Activated T-cell treated with anti-CD3 and anti-CD28 coated beads, Interleukin-2, amount 50 U/mL, for 24 hours (primary cell): ENCODE measurements at regions not wholly inside any gene's neighbourhood (a gene's known extent, or its start where the extent isn't known, plus 50 kb on each side); places are given as distances from the start of the nearest gene placed in this dataset.

Experiments
- DNase-seq: peaks from one replicate; pipeline ENCODE4 v3.0.0-alpha.2; 2020
- H3K27ac Mint-ChIP-seq: 2 replicates; pipeline ENCODE4 v1.8.0; 2020; ENCODE audit warnings: mild to moderate bottlenecking, mixed read lengths
- H3K27me3 Mint-ChIP-seq: 2 replicates; pipeline ENCODE4 v1.8.0; 2020; ENCODE audit warnings: mixed read lengths
- H3K36me3 Mint-ChIP-seq: 2 replicates; pipeline ENCODE4 v1.8.0; 2020; ENCODE audit warnings: low read depth, mixed read lengths
- H3K4me1 Mint-ChIP-seq: 2 replicates; pipeline ENCODE4 v1.8.0; 2020; ENCODE audit warnings: low read depth, mixed read lengths
- H3K4me3 Mint-ChIP-seq: 2 replicates; pipeline ENCODE4 v1.8.0; 2020; ENCODE audit warnings: mild to moderate bottlenecking, moderate library complexity, mixed read lengths
- H3K9me3 Mint-ChIP-seq: 2 replicates; pipeline ENCODE4 v1.8.0; 2020; ENCODE audit warnings: mixed read lengths

DNA sequence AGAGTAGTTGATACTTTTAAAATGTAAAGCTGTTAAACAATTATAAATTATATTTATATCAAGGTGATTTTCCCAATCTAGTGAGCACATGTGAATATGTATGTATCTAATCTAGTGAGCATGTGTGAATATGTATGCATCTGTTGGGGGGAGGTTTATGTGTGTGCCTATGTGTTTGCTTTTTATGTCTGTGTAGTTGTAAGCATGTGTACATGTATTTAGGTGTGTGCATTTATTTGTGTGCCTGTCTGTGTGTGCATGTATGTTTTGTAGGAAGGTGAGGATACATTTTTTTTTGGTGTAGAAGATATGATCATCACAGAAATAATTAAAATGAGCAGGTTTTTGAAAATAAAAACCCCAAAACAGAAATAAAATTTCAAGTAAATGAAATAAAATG is 318.9 kb upstream of the CHRM3 start:
- H3K9me3 Mint-ChIP-seq = peaks cover 2% of the 10 kb centered on the region
- H3K4me1 Mint-ChIP-seq = no peaks in the 10 kb centered on the region
- no peaks in the 10 kb centered on the region for H3K27me3 Mint-ChIP-seq
- H3K36me3 Mint-ChIP-seq = no peaks in the 10 kb centered on the region
- no peak overlapping the region for H3K4me3 Mint-ChIP-seq
- no peak overlapping the region for H3K27ac Mint-ChIP-seq
- DNase-seq = no peak

DNA sequence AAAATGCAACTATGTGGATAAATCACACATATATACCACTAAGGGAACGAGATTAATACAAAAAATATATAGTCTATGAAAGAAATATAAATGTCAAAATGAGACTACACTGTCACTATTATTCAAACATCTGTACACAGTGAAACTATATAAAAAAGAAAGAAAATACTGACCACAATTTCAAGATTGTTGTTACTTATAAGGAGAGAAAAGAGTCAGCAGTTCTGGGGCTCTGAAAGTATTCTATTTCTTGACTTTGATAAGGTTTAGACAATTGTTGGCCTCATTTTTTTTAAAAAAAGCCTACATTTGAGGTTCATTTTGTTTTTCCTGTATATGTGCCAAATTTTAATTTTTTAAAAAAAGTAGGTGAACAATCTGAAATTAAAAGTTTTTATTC is 319.3 kb upstream of the CHRM3 start:
- no peaks in the 10 kb centered on the region for H3K4me1 Mint-ChIP-seq
- no peak overlapping the region for H3K27ac Mint-ChIP-seq
- no peak overlapping the region for H3K4me3 Mint-ChIP-seq
- H3K36me3 Mint-ChIP-seq = no peaks in the 10 kb centered on the region
- no peak for DNase-seq
- peaks cover 2% of the 10 kb centered on the region for H3K9me3 Mint-ChIP-seq
- no peaks in the 10 kb centered on the region for H3K27me3 Mint-ChIP-seq

DNA sequence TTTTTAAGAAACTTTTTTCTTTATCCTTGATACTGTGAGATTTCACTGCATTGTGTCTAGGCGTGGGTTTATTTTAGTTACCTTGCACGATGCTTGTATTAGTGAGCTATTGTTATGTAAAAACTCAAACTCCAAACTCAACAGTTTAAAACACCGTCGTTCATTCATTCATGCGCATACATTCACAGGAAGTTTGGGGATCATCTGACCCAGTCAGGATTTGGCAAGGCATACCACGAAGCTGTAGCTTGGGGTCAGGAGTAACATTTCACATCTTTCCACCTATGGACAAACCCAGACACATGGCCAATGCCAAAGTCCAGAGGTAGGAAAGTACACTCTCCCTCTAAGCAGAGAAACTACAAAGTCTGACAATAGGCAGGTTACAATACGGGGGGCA is 324.6 kb upstream of the CHRM3 start:
- no peak overlapping the region for H3K4me3 Mint-ChIP-seq
- DNase-seq = no peak
- H3K4me1 Mint-ChIP-seq = no peaks in the 10 kb centered on the region
- H3K9me3 Mint-ChIP-seq = peaks cover 2% of the 10 kb centered on the region
- H3K36me3 Mint-ChIP-seq = no peaks in the 10 kb centered on the region
- H3K27me3 Mint-ChIP-seq = no peaks in the 10 kb centered on the region
- H3K27ac Mint-ChIP-seq = no peak overlapping the region

DNA sequence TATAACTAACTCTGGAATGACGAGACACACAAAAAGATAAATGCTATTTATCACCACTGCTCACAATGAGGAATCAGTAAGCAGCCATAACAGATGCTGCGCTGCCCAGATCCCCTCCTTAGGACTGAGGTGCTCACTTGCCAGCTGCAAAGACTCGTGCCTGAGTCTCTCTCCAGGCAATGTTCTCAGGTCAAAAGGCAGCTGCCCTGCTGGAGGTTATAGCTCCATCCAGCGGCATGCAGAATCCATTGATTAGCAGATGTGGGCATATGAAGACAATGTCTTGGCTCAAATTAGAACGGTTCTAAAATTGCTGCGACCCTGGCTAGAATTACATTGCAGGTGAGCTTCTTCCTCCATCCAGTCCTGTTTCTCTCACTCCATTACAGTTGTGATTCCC is 328.2 kb upstream of the CHRM3 start:
- H3K4me3 Mint-ChIP-seq = no peak overlapping the region
- H3K36me3 Mint-ChIP-seq = no peaks in the 10 kb centered on the region
- no peaks in the 10 kb centered on the region for H3K27me3 Mint-ChIP-seq
- no peak for DNase-seq
- peaks cover 5% of the 10 kb centered on the region for H3K9me3 Mint-ChIP-seq
- H3K4me1 Mint-ChIP-seq = no peaks in the 10 kb centered on the region
- no peak overlapping the region for H3K27ac Mint-ChIP-seq

DNA sequence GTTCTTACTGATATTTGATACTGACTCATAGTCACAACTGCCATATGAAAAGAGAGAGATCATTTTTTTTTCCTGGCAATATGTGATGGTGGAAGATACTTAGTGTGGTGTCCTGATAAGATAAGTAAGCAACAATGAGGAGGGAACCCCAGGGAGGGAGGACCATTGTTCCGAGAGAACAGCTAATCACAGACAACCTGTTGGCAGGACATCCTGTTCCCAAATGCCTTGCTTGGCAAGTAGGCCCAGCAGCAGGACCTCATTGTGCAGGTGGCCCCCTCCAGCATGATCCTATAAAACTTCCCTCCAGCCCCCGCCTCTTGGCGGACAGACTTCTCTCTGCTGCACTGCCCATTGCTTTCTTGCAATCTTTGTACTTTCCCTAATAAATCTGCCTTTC is 329.4 kb upstream of the CHRM3 start:
- Mint-ChIP-seq H3K27me3 (no peaks in the 10 kb centered on the region), H3K9me3 (peaks cover 5% of the 10 kb centered on the region), H3K4me3 (no peak overlapping the region), H3K36me3 (no peaks in the 10 kb centered on the region), H3K27ac (no peak overlapping the region), H3K4me1 (no peaks in the 10 kb centered on the region)
- DNase-seq = no peak

DNA sequence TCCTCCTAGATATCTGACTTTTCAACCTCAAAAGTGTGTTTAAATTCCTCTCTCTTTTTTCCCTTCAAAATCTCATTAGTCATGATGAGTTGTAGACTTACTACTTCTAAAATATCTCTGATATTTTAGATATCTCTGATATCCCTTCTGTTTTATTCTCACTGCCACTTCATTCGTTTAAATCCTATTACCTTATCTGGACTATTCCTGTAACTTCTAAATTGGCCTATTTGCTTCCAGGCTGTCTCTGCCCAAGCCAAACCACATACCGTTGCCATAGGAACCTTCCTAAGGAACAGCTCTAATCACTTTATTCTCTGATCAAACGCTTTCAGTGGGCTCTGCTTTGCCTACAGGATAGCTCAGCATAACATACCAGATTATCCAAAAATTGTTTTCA is 333.1 kb upstream of the CHRM3 start:
- no peak overlapping the region for H3K27ac Mint-ChIP-seq
- H3K4me1 Mint-ChIP-seq = no peaks in the 10 kb centered on the region
- no peaks in the 10 kb centered on the region for H3K27me3 Mint-ChIP-seq
- peaks cover 3% of the 10 kb centered on the region for H3K9me3 Mint-ChIP-seq
- no peak for DNase-seq
- H3K36me3 Mint-ChIP-seq = no peaks in the 10 kb centered on the region
- no peak overlapping the region for H3K4me3 Mint-ChIP-seq

DNA sequence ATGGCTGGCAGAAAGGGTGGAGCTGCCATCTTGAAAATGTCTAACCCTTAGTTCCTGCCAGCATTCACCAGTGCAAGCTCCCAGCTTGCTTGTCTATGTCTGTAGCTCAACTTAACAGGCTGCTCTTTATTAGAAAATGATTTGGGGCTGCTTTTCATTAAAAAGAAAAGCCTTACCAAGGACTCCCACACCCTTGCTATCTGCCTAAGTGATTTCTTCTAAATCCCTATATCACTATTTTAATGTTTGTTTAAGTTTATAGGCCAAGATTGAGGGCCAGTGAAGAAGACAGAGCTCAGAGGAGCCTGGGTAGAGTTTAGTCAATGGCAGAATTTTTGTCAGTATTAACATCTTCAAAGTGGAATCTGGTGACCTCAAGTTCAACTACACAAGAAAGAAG is 336.8 kb upstream of the CHRM3 start:
- Mint-ChIP-seq H3K27me3 (no peaks in the 10 kb centered on the region), H3K4me1 (no peaks in the 10 kb centered on the region), H3K36me3 (no peaks in the 10 kb centered on the region), H3K9me3 (peaks cover 3% of the 10 kb centered on the region), H3K27ac (no peak overlapping the region), H3K4me3 (no peak overlapping the region)
- no peak for DNase-seq

DNA sequence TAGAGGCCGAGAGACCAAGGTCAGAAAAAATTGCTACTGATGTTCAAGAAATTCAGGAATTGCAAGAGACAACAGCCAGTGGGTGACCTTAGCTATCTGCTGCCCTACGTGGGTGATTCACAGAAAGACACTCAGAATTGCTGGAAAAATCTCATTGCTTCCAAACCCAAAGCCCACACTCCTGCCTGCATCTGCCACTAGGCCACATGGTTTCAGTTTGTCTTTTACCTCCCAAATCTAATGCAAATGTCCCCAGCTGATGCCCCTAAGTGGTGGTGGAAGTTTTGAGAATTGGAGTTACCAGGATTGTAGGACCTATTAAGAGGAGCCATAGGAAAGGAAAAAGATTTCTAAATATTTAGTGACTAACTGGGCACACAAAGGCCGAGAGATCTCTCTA is 341.5 kb upstream of the CHRM3 start:
- H3K36me3 Mint-ChIP-seq = no peaks in the 10 kb centered on the region
- H3K27me3 Mint-ChIP-seq = no peaks in the 10 kb centered on the region
- no peak overlapping the region for H3K27ac Mint-ChIP-seq
- no peak overlapping the region for H3K4me3 Mint-ChIP-seq
- peaks cover 3% of the 10 kb centered on the region for H3K9me3 Mint-ChIP-seq
- no peak for DNase-seq
- no peaks in the 10 kb centered on the region for H3K4me1 Mint-ChIP-seq

DNA sequence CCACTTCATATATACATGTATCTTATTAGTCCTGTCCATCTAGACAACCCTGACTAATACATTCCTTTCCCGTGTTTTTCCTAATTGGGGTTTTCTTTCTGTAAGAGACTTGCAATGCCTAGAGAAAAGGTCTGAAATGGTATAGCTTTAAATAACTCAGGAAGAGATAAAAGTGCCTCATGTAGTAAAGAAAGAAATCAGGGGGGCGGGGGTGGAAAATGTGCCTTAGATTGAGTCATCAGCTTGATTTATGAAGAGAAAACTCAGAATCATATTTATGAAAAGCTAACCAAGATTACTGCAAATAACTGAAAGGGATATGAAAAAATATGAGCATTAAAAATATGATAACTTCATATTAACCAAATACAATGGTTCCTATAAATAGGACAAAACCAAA is 345.8 kb upstream of the CHRM3 start:
- DNase-seq = no peak
- Mint-ChIP-seq H3K4me1 (no peaks in the 10 kb centered on the region), H3K9me3 (peaks cover 6% of the 10 kb centered on the region), H3K27ac (no peak overlapping the region), H3K36me3 (no peaks in the 10 kb centered on the region), H3K4me3 (no peak overlapping the region), H3K27me3 (no peaks in the 10 kb centered on the region)

DNA sequence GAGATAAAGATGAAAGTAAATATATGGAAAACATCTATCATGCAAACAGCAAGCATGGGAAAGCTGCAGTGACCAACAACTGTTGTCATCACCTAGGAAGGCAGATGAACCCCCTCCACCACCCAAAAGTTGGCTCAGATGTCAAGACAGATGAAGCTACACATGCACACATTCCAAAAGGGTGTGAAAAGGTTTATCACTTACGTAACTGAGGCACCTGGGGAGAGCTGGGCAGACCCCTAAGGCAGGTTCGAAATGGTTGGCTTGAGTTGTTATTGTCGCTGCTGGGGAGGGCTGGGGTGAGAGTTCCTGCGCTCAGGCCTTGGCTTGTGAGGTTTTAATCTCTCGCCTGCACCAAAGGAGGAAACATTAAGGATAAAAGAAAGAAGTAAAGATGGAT is 355.1 kb upstream of the CHRM3 start:
- H3K4me1 Mint-ChIP-seq = no peaks in the 10 kb centered on the region
- H3K27ac Mint-ChIP-seq = no peak overlapping the region
- peaks cover 11% of the 10 kb centered on the region for H3K9me3 Mint-ChIP-seq
- H3K36me3 Mint-ChIP-seq = no peaks in the 10 kb centered on the region
- no peak for DNase-seq
- H3K4me3 Mint-ChIP-seq = no peak overlapping the region
- H3K27me3 Mint-ChIP-seq = no peaks in the 10 kb centered on the region

DNA sequence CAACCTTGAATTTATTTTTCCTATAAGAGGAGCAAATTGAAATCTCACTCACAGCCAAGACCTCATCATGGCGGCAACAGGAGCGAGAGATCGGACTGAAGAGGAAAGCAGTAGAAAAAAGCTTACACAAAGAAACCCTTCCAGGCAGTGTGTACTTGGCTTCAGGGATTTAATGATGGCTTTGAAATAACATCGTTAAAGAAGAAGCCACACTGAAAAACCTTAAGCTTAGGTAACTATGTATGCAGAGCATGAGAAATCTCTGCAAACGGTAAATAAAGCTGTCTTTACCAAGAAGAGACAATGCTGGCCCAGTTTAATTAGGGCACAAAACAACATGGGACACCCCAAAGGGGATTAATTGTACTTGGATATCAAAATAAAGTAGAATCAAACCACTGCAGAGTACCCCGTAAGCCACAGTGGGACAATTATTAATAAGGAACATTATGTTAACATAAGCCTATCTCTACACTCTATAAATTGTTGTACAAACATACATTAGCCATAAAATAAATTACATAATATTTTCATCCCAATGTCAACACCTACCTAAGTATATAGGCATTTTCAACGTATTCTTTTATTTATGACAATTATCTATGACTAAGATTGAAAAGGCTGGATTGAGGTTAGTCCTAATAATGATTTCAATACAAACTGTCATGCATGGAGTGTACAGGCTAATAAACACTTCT is 360.2 kb upstream of the CHRM3 start:
- H3K27me3 Mint-ChIP-seq = no peaks in the 10 kb centered on the region
- peaks cover 4% of the 10 kb centered on the region for H3K9me3 Mint-ChIP-seq
- no peak overlapping the region for H3K27ac Mint-ChIP-seq
- no peak overlapping the region for H3K4me3 Mint-ChIP-seq
- DNase-seq = no peak
- no peaks in the 10 kb centered on the region for H3K4me1 Mint-ChIP-seq
- no peaks in the 10 kb centered on the region for H3K36me3 Mint-ChIP-seq

DNA sequence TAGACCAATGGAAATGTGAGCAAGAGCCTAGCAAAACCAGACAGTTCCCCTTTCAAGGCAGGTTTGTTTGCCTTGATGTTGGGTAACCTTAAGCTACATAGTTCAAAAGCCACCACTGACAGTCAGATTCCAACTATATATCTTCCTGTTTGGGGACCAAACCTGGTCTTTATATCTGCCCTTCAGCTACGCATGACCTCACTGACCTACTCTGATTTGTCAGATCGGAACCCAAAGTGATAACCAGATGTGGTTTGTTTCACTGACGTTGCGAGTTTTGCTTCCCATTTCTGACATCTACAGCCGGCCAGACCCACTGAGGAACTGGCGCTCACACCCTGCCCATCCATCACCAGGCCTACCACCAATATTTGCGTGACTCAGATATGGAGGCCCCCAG is 361.1 kb upstream of the CHRM3 start:
- H3K27ac Mint-ChIP-seq = no peak overlapping the region
- no peaks in the 10 kb centered on the region for H3K4me1 Mint-ChIP-seq
- DNase-seq = no peak
- H3K9me3 Mint-ChIP-seq = peaks cover 4% of the 10 kb centered on the region
- H3K27me3 Mint-ChIP-seq = no peaks in the 10 kb centered on the region
- no peaks in the 10 kb centered on the region for H3K36me3 Mint-ChIP-seq
- no peak overlapping the region for H3K4me3 Mint-ChIP-seq

DNA sequence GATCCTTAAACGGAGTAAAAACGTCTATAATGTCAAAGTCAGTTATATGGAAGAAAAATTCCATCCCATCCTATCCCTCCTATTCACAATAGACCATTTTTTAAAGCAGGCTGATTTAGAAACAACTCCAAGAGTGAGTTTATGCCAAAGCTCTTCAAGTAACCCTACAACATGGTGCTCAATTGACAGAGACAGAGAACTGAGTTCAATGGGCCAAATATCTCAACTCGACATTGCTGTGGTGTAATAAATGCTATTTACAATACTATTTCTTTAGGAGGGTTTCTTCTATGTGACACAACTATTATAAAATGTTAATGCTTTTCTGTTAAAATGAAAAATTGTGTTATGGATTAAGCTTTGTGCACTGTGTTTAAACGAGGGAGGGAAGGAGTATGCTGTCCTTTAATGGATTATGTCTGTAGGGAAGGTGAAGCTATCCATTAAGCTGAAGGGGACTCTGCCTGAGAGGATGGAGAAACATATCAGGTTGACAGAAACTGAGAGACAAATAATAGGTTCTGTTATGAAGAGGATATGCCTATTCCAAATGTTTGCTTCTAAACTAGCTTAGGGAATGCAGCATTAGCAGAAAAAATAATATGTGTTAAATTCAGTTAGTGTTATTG is 362.5 kb upstream of the CHRM3 start:
- H3K4me3 Mint-ChIP-seq = no peak overlapping the region
- peaks cover 4% of the 10 kb centered on the region for H3K9me3 Mint-ChIP-seq
- H3K36me3 Mint-ChIP-seq = no peaks in the 10 kb centered on the region
- no peak for DNase-seq
- H3K27ac Mint-ChIP-seq = no peak overlapping the region
- no peaks in the 10 kb centered on the region for H3K4me1 Mint-ChIP-seq
- H3K27me3 Mint-ChIP-seq = no peaks in the 10 kb centered on the region

DNA sequence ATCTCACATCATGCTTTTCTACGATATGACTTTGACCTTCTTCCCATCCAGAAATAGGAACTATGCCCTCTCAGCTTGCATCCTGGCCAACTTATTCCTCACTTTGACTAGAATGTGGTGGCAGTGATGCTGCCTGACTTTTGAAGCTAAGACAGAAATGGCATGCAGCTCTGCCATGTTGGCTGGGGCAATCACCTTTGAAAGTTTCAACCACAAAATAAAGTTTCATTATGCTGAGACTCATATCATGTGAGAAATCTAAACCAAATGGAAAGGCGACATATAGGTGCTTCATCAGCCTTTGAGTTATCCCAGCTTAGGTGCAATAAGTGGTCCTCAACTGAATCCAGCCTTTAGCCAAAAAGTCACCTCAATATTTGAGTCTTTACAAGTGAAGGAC is 370.0 kb upstream of the CHRM3 start:
- DNase-seq = no peak
- H3K36me3 Mint-ChIP-seq = no peaks in the 10 kb centered on the region
- no peak overlapping the region for H3K4me3 Mint-ChIP-seq
- H3K27me3 Mint-ChIP-seq = no peaks in the 10 kb centered on the region
- H3K4me1 Mint-ChIP-seq = no peaks in the 10 kb centered on the region
- H3K9me3 Mint-ChIP-seq = peaks cover 2% of the 10 kb centered on the region
- no peak overlapping the region for H3K27ac Mint-ChIP-seq

DNA sequence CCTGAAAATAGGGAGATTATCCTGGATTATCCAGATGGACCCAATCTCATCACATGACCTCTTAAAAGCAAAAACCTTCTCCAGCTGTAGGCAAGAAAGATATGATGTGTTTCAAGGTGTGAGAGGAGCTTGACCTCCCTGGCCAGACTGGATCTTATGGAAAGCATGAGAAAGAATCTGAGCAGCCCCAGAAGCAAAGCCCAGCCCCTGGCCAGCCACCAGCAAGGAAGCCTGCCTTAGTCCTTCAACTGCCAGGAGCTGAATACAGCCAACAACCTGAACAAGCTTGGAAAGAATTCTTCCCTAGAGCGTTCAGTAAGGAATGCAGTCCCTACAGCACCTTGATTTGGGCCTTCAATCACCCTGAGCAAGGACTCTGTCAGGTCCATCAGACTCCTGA is 375.0 kb upstream of the CHRM3 start:
- H3K36me3 Mint-ChIP-seq = no peaks in the 10 kb centered on the region
- H3K27me3 Mint-ChIP-seq = no peaks in the 10 kb centered on the region
- DNase-seq = no peak
- no peaks in the 10 kb centered on the region for H3K4me1 Mint-ChIP-seq
- no peak overlapping the region for H3K27ac Mint-ChIP-seq
- peaks cover 2% of the 10 kb centered on the region for H3K9me3 Mint-ChIP-seq
- H3K4me3 Mint-ChIP-seq = no peak overlapping the region

DNA sequence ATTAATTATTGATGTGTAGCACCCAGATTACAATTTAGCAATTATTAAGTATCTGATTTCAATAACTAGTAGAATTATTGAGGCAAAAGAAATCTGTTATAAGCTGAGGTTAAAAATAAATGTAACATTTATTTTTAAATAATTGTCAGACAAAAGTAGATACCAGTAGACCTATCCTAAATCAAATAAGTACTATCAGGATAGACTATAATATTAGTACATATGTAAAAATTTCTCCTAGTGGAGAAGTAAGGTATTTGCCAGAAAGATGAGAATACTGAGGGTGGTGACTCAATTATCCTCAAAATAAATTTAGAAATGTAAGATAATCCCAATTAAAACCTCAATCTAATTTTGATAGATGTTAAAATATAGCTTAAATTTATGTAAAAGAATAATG is 377.8 kb upstream of the CHRM3 start:
- Mint-ChIP-seq H3K27me3 (no peaks in the 10 kb centered on the region), H3K36me3 (no peaks in the 10 kb centered on the region), H3K4me3 (no peak overlapping the region), H3K4me1 (no peaks in the 10 kb centered on the region), H3K27ac (no peak overlapping the region), H3K9me3 (peaks cover 3% of the 10 kb centered on the region)
- DNase-seq = no peak
